ENCODE measurements at regions not wholly inside any gene's neighbourhood (a gene's known extent, or its start where the extent isn't known, plus 50 kb on each side); places are given as distances from the start of the nearest gene placed in this dataset.

DNA sequence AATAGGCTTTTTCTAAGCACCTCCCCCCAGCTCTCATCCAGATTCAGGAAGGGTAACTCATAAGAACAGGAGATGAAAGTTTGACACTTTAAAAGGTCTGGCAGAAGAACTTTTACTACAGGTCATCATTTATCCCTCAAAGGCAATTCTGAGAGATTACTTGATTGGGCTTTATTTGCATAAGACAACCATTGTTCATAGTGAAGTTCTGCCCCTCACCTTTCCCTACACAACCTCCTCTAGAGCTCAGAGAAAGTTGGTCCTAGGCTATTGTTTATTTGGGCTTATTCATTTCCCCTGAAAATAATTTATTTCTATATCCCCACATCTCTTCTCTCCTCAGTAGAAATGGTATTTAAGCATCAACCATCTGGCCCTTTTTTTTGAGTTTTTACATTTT is 568.4 kb downstream of the ZNF608 start:
- TF ChIP-seq EZH2phosphoT487 (IDR thresholded peaks at IDR 0.05; ENCODE audit: insufficient read depth, low read depth), result no peak
- TF ChIP-seq EZH2 (IDR thresholded peaks at IDR 0.05; ENCODE audit: insufficient read depth, poor library complexity, severe bottlenecking), result no peak
